HG03045 (cell line): ENCODE measurements at regions not wholly inside any gene's neighbourhood (a gene's known extent, or its start where the extent isn't known, plus 50 kb on each side); places are given as distances from the start of the nearest gene placed in this dataset.

Experiments
- ATAC-seq: cut with Tn5 transposase; IDR thresholded peaks from one replicate; pipeline ENCODE4 v1.9.1; 2021; ENCODE audit warnings: mild to moderate bottlenecking, moderate library complexity; ENCODE audit not compliant: unreplicated experiment

- no peak for ATAC-seq
Observed at GRCh38 chr4:133245226-133245625, 96.1 kb downstream of the PCDH10 start.
